ENCODE measurements at regions not wholly inside any gene's neighbourhood (a gene's known extent, or its start where the extent isn't known, plus 50 kb on each side); places are given as distances from the start of the nearest gene placed in this dataset.

- intact Hi-C loops (cut with DNase I) = no loop called here
- peak; percentile 48 for ATAC-seq
- no peak for DNase-seq (ENCODE audit: low spot score)
Measured at GRCh38 chr9:17846948-17847655, 268.2 kb downstream of the SH3GL2 start.

- peak; percentile 58 for ATAC-seq
Measured at GRCh38 chr9:17847908-17848307, 269.0 kb downstream of the SH3GL2 start.

GRCh38 chr9:17852108-17852507 lies 273.2 kb downstream of the SH3GL2 start:
- intact Hi-C loops (cut with DNase I) = no loop called here
- no peak for DNase-seq (ENCODE audit: low spot score)
- no peak for ATAC-seq

More at GRCh38 chr9:17847908-17848307, 269.0 kb downstream of the SH3GL2 start:
- DNase-seq (ENCODE audit: low spot score) = no peak
- intact Hi-C loops (cut with DNase I) = no loop called here

- no peak for ATAC-seq
- intact Hi-C loops (cut with DNase I) = no loop called here
- DNase-seq (ENCODE audit: low spot score) = no peak
Measured at GRCh38 chr9:17854487-17854886, 275.6 kb downstream of the SH3GL2 start.

GRCh38 chr9:17856995-17857394 lies 278.1 kb downstream of the SH3GL2 start:
- ATAC-seq (no peak), DNase-seq (ENCODE audit: low spot score) (no peak)
- intact Hi-C loops (cut with DNase I) = no loop called here

GRCh38 chr9:17859228-17859627 lies 280.4 kb downstream of the SH3GL2 start:
- no peak for DNase-seq (ENCODE audit: low spot score)
- no peak for ATAC-seq
- intact Hi-C loops (cut with DNase I) = no loop called here

GRCh38 chr9:17859987-17860386 lies 281.1 kb downstream of the SH3GL2 start:
- no peak for DNase-seq (ENCODE audit: low spot score)
- intact Hi-C loops (cut with DNase I) = no loop called here
- ATAC-seq = no peak

GRCh38 chr9:17862101-17862500 lies 283.2 kb downstream of the SH3GL2 start:
- ATAC-seq = peak; percentile 91
- intact Hi-C loops (cut with DNase I) = no loop called here

GRCh38 chr9:17862629-17863028 lies 283.8 kb downstream of the SH3GL2 start:
- ATAC-seq = no peak
- DNase-seq (ENCODE audit: low spot score) = no peak
- intact Hi-C loops (cut with DNase I) = no loop called here

More at GRCh38 chr9:17862101-17862500, 283.2 kb downstream of the SH3GL2 start:
- no peak for DNase-seq (ENCODE audit: low spot score)

GRCh38 chr9:17863213-17863883 lies 284.5 kb downstream of the SH3GL2 start:
- ATAC-seq = no peak
- no peak for DNase-seq (ENCODE audit: low spot score)
- intact Hi-C loops (cut with DNase I) = no loop called here

- intact Hi-C loops (cut with DNase I) = no loop called here
- no peak for DNase-seq (ENCODE audit: low spot score)
- no peak for ATAC-seq
Measured at GRCh38 chr9:17863924-17864323, 285.1 kb downstream of the SH3GL2 start.

- intact Hi-C loops (cut with DNase I) = no loop called here
- no peak for DNase-seq (ENCODE audit: low spot score)
- ATAC-seq = no peak
Measured at GRCh38 chr9:17864951-17865350, 286.1 kb downstream of the SH3GL2 start.

- DNase-seq (ENCODE audit: low spot score) = no peak
- intact Hi-C loops (cut with DNase I) = no loop called here
Measured at GRCh38 chr9:17865881-17866280, 287.0 kb downstream of the SH3GL2 start.

GRCh38 chr9:17870722-17871121 lies 291.9 kb downstream of the SH3GL2 start:
- ATAC-seq (no peak), DNase-seq (ENCODE audit: low spot score) (no peak)
- intact Hi-C loops (cut with DNase I) = no loop called here

More at GRCh38 chr9:17865881-17866280, 287.0 kb downstream of the SH3GL2 start:
- no peak for ATAC-seq

GRCh38 chr9:17871213-17871890 lies 292.5 kb downstream of the SH3GL2 start:
- intact Hi-C loops (cut with DNase I) = no loop called here
- no peak for ATAC-seq

GRCh38 chr9:17875886-17876285 lies 297.0 kb downstream of the SH3GL2 start:
- DNase-seq (ENCODE audit: low spot score) (no peak), ATAC-seq (no peak)
- intact Hi-C loops (cut with DNase I) = no loop called here

More at GRCh38 chr9:17871213-17871890, 292.5 kb downstream of the SH3GL2 start:
- DNase-seq (ENCODE audit: low spot score) = no peak

GRCh38 chr9:17876687-17877086 lies 297.8 kb downstream of the SH3GL2 start:
- ATAC-seq = no peak
- intact Hi-C loops (cut with DNase I) = no loop called here
- DNase-seq (ENCODE audit: low spot score) = no peak

GRCh38 chr9:17878810-17879370 lies 300.0 kb downstream of the SH3GL2 start:
- intact Hi-C loops (cut with DNase I) = no loop called here
- ATAC-seq = no peak
- DNase-seq (ENCODE audit: low spot score) = no peak

- ATAC-seq (no peak), DNase-seq (ENCODE audit: low spot score) (no peak)
- intact Hi-C loops (cut with DNase I) = no loop called here
Measured at GRCh38 chr9:17881371-17881770, 302.5 kb downstream of the SH3GL2 start.

All from sciatic nerve (tissue), 2 donors.